NCI-H82 treated with DMSO at 0.1 percent for 48 hours (cell line): ENCODE measurements at regions not wholly inside any gene's neighbourhood (a gene's known extent, or its start where the extent isn't known, plus 50 kb on each side); places are given as distances from the start of the nearest gene placed in this dataset.

ENCODE experiments used
- DNase-seq: peaks from one replicate; lab custom pipeline; 2025; ENCODE audit not compliant: unreplicated experiment; lab: John Stamatoyannopoulos, UW

DNA sequence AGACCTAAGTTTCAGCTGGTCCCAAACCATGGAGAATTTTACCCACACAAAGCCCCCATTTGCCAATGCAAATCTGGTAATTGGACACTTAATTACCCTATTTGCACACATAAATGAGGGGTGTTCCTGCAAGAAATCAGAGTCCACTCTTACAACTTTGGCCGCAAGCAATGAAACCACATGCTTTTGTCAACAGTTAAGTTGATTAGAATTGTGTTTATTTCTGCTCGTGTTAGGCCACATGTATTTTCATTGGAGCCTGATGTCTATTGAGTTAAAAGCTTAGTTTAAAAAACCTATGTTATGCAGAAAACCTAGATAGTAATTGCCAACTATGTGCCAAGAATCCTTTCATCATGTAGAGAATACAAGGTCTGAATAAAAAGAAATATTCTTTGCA is 153.8 kb upstream of the CMC1 start:
- no peak for DNase-seq

DNA sequence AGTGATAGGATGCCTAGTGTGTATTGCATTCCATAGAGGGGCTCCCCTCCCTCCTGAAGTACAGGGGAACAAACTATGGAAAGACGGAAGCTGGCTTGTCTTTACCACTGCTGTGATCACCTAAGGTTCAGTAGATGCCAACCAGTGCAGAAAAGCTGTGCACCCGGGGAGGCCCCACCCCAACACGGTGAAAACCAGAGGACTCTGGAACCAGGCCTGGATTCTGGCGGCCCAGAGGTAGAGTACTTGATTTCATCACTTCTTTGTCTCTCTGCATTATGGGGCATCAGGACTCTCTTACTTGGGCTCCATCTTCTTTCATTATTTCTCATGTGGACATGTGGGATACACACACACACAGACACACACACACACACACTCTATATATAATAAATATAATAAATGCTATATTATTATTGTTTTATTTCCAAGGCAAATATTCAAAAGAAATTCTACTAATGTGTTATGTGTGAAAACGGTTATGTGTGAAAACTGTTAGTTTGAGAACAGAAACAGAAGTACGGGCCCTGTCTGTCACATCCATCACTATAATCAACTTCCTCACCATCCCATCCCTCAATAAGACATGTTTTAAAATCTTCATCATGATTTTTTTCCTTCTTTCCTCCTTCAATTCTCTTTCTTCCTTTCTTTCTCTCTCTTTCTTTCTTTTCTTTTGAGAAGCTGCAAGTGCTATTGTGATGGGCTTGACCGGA is 152.4 kb upstream of the CMC1 start:
- DNase-seq, result no peak

DNA sequence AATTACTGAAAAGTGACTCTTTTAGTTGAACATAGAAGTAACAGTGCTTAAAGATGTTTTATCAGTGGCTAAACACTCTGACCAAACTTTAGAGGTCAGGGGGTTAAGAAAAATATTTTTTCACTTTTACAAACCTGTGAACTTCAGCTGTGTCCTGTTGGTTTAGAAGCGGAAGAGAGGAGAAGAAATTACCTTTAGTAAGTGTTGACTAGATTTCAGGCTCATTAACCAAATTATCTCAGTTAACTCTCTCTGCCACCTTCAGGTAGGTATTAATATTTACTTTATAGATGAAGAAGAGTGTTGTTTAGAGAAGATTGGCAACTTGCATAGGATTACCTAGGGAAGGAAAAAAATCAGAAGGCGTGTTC is 151.9 kb upstream of the CMC1 start:
- no peak for DNase-seq

DNA sequence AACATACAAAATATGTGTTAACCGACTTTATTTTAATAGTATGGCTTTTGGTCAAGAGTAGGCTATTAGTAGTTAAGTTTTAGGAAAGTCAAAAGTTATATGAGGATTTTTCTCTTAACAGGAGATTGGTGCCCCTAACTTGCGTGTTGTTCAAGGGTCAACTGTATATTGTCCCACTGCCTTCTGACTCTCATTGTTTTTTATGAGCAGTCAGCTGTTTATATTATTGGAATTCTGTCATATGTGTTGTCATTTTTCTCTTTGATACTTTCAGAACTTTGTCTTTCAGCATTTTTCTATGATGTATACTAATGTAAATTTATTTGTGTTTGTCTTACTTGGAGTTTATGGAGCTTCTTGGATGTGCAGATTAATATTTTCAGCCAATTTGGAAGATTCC is 142.1 kb upstream of the CMC1 start:
- no peak for DNase-seq

DNA sequence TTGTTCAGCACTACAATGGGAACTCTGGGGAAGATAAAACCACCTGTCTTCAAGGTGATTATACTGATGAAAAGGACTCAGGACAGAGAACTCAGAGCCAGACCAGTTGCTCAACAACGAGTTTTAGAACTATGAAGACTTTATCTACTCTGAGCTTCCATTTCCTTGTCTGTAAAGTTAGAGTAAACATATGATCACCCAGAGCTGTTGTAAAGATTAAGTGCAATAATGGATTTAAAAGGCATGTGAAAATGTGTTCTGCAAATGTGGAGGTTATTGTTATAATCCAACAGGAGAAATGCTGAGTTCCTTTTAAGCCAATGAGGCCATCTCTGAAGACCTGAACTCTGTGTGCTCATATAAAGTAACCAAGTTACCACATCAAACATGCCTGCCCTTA is 139.7 kb upstream of the CMC1 start:
- DNase-seq, result no peak

DNA sequence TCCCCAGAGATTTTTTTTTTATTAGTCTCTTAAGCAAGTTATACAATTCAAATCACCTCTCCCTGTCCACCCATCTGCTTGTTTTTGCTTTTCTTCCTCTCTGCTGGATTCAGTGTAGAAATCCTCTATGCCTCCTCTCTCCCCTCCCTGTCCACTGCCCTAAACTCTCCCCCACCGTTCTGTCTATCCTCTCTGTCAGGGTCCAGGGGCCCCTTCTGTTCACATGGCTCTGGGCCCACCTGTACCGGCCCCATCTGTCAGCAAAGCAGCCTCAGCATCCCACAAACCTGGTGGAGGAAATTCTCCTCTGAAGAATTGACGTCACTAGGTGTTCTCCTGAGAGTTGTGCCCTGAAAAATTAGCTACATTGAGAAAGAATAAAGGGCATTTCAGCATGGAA is 137.6 kb upstream of the CMC1 start:
- no peak for DNase-seq

DNA sequence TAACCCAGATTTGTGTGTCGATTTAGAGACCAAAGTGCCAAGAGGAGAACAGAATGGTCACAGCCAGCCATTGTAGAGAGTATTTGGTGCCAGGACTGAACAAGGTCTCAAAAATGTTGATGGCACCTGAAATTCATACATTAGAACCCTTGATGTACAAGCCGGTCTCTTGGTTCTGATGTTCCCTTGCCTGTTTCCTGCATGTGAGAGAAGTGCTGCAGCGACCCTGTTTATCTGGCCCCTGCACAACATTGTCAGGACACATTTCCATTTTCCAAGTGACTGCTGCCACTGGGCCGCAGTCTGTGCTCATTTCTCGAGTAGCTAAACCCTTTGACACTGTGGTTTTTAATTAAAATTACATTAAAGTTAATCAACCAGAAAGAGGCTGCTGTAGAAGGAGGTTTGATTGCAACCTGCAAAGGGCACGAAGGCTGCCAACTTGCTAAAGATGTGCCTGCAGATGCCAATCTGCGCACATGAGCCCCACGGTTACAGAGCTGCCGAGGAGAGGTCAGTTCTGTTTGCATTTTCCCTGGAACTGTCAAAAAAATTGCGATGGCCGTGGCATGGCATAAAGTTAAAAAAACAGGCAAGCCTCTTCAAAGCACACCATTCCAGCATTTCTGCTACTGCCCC is 136.4 kb upstream of the CMC1 start:
- no peak for DNase-seq

DNA sequence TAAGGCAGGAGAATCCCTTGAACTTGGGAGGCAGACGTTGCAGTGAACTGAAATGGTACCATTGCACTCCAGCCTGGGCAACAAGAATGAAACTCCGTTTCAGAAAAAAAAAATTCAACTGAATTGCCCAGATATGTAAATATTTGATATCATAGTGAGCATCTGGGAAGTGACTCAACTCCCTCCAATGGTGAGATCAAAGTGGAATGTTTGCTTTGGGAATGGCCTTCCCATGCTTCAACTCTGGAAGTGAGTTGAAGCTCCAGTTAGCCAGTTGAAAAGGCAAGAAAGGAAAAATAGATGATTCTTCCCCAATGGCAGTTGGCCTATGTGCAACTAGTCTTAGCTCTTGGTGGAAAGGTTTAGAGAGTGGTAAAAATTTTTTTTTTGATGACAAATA is 131.6 kb upstream of the CMC1 start:
- no peak for DNase-seq

DNA sequence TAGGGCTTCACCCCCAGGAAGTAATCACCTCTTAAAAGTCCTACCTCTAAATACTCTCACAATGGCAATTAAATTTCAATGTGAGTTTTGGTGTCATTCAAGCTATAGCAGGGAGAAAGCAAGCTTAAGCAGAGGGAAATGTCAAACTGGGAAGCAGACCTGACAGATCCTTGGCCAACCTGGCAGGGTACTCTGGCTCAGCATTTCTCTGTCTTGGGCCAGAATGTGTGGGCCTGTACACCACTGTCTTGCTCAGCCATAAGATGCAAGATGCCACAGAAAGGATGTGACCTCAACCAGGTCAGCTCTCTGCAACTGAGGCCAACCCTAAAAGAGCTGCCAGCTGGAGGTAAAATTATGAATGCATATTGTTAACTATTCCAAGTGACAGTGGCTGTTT is 130.6 kb upstream of the CMC1 start:
- no peak for DNase-seq

DNA sequence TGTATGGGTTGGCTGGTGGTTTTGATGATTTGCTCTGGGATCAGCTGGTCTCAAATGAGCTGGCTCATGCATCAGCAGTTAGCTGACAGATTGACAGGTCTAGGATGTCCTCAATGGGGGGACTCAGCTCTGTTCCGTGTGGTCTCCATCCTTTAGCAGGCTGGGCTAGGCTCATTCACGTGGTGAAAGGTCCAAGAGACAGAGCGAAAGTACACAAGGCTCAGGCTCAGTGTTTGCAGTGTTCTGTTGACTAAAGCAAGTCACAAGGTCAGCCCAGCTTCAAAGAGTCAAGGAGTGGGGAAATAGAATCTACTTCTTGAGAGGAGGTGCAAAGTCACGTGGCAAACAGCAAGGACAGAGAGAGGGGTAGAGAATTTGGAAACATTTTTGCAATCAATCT is 126.5 kb upstream of the CMC1 start:
- no peak for DNase-seq

DNA sequence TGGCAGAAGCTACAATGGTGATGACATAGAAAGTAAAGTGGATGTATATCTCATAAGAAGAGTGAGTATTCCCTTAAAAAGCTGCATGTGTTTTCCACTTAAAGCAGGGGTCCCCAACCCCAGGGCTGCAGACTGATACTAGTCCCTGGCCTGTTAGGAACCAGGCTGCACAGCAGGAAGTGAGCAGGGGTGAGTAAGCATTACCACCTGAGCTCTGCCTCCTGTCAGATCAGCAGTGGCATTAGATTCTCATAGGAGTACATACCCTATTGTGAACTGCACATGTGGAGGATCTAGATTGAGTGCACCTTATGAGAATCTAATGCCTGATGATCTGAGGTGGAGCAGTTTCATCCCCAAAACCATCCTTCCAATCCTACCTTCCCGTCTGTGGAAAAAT is 126.1 kb upstream of the CMC1 start:
- DNase-seq, result no peak

DNA sequence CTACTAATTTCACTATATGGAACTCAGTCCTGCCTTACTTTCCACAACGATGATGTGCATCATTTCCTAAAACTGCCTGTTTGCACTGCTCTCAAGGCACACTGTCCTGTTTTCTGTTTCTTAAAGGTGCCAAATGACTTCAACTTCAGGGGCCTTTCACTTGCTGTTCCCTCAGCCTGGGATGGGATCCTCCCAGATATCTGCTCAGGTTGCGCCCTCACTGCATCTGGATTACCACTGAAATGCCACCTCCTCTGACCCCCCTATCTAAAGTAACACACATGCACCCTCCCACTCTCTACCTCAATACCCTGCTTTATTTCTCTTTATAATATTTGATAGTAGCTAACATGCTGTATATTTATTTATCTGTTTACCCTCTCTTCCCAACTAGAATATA is 123.8 kb upstream of the CMC1 start:
- DNase-seq, result no peak

DNA sequence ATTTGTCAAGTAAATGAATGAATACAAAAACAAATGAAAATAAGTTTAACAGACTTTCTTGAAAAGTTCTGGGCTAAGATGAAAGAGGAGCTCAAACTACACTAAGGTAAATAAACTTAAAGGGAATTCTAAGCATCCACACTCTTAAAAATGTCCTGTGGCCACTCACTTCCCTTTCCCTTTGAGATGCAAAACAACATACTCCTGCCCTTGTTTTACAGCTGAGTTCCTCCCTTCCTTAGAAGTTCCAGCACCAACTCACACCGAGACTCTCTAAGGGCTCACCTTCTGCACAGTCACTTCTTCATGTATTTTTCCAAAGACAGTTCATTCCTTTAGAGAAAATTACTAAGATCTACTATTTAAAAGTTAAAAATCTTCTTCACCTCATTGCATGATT is 123.3 kb upstream of the CMC1 start:
- no peak for DNase-seq

DNA sequence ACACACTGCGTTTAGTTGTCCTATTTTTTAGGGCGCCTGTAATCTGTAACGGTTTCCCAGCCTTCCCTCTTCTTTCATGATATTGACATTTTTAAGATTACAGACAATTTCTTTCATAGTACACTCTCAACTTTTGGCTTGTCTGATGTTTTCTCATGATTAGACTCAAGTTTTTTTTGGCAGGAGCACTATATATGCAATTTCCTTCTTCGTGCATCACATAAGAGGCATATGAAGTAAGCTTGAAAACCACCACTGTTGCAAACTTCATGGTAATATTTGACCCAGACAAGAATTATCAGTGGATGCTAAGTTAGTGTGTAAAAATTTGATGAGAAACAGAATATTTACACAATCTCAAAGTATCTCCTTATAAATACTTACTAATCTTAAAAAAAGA is 119.2 kb upstream of the CMC1 start:
- DNase-seq, result no peak

DNA sequence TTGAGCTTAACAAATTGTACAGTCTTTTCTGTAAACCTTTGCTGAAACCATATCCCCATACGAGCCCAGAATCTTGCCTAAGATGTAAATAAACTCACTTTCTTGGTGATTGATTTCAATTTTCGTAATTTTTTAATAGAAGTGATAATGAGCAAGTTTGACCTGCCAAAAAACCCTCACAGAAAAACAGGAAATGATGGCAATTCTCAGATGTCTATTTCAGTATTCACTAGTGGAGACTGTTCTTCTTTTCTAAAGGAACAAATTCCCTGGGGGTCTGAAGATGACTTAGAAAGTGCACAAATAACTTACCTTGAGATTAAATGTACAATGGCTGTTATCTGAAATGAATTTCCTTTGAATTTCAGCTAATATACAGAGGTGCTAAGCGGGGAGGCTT is 116.5 kb upstream of the CMC1 start:
- no peak for DNase-seq

DNA sequence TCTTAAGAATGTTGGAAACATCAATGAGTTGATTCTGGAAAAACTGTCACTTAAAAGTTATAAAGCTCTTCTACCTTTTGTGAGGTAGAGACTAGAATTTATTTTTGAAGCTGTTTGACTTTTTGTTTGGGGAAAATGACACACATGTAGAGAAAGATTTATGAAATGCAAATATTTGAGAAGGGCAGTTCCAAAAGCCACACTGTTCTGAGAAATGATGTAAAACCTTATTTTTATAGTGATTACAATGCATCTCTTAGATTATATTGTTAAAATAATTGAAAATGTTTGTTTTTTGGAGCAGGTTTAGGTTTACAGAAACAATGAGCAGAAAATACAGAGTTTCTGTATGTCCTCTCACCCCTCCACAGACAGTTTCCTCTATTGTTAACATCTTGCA is 116.1 kb upstream of the CMC1 start:
- DNase-seq, result no peak

DNA sequence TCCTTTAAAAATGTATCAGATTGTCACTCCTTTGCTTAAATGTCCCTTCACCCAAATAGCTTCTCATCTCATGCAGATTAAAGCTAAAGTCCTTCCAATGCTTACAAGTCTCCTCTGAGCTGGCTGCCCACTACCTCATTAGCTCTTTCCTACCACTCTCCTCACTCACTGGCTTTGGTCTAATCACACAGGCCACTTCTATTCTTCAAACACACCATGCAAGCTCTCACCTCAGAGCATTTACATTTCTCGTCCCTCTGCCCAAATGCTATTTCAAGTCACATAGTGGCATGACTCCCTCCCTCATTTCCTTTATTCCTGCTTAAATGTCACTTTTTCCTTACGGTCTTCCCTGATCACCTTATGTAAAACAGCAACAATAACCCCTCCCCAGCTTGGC is 110.6 kb upstream of the CMC1 start:
- no peak for DNase-seq

DNA sequence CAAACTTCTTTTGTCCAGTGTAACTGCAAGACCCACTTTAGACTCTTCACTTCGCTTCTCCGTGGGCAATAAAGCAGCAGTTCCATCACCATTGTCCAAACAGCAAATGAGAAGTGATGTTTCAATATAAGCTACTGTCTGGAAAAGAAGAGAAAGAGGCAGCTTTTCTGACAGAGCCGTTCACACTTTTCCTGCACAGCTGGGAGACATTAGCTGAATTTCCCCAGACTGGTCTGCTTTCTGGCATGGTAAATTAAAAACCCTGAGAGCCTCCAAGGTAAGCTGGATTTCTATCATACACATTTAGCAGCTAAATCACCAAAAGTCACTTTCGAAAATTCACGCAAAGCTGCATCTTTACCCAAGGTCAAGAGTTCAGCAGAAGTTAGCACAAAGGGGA is 108.5 kb upstream of the CMC1 start:
- no peak for DNase-seq

DNA sequence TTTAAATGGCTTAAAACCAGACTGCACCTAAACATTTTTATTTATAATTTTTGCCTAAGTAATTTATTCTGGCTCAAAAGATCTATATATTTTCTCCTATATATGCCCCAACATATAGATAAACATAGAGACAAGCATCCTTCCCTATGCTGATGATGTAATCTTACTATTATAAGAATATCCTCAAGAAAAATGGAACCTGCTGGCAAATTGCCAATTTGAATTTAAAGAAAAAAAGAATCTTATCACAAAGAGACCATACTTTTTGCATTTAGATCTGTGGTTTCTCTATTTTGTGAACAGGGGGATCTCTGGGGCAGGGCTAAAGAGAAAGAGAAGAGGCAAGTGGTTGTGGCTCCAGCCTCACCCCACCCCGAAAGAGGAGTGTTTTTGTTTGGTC is 107.2 kb upstream of the CMC1 start:
- DNase-seq, result no peak

DNA sequence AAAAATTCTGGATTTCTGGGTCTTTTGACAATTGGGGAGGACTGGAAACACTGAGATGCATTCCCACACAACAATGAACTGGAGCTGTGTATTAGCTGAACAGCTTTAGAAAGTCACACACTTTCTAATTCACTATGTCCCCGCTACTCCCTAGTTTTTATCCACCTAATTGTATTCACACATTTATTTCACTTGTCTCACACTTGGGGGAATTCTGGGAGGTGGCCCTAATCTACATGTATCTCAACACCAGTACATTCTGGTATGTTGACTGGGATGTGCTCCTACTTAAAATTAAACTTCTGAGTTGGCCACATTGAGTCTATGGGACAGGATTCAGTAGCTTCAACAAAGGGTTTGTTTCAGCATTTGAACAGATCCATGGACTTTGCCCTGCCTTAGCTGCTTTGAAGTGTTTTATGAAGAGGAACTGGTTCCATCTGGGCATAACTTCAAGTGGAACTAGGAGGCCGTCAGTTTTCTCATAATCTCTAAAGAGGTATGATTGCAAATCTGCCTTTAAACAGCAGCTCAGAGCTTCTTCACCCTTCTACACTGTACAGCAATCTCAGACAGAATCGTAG is 106.5 kb upstream of the CMC1 start:
- DNase-seq, result no peak

DNA sequence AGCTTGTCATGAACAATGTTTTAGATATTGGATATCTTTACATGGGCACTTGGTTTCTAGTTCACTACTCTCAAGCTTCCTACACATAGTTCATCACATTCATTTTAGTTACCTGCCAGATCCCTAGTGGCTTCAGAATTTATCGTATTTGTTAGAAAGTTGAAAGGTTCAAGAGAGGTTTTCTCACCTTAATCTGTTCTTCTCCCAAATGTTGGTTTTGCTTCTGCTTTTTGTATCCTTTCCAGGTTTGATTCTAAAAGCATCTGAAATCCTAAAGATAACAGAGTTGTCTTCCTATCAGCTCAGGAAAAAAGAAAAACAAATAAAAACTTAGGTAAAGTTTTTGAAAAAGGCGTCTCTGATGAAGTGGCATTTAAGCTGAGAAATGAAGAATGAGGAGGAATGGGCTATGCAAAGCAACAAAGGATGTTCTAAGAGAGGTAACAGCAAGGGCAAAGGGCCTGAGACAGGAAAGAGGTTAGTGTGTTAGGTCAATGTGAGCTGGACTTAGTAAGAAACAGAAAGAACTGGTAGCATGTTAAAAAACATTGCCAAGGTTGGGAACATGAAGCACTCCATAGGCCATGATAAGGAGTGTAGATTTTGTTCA is 104.7 kb upstream of the CMC1 start:
- DNase-seq, result no peak

DNA sequence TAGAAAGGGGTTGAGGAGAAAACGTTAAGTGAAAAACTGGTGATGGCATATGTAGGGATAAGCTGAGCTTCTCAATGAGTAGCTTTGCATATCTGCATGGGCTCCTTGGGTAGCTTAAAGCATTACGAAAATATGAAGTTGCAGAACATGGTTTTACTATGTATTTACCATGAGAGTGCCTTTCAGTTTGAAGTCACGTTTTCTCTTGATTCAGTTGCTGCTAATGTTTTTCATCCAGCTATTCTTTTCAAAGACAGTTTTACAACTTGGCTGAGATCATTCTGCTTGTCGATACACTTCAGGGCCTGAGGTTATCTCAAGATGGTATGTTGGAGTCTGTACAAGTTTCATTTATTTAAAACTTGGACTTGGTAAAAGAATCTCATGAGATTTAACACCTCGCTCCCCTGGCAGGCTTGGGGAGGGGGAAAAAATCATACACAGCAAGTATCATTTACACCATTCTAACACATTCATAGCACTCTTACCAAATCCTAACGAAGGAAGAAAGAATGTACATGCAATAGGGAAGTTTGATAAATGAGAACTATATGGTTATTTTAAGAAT is 103.3 kb upstream of the CMC1 start:
- no peak for DNase-seq
